ENCODE measurements at regions not wholly inside any gene's neighbourhood (a gene's known extent, or its start where the extent isn't known, plus 50 kb on each side); places are given as distances from the start of the nearest gene placed in this dataset.

- no peak for TF ChIP-seq POLR2A (IDR thresholded peaks at IDR 0.05)
- no peak for TF ChIP-seq CTCF (IDR thresholded peaks at IDR 0.05)
- no peak for DNase-seq (ENCODE audit: low spot score in 2 of 2)
- intact Hi-C loops (cut with DNase I; ENCODE audit: low total_unique reads): no loop called here
- no peak overlapping the region for H3K4me3 ChIP-seq (ENCODE audit: low read depth, poor library complexity, severe bottlenecking)
- 77 to 83% methylated on average over 5 of the region's 5 CpGs for WGBS, 2 donors
Measured at GRCh38 chr9:79360387-79361347, 211.1 kb upstream of the TLE4 start.

- 34 to 38% methylated on average over 9 of the region's 9 CpGs for WGBS, 2 donors
Measured at GRCh38 chr9:79362100-79363081, 209.4 kb upstream of the TLE4 start.

GRCh38 chr9:79369676-79370075 lies 202.1 kb upstream of the TLE4 start:
- intact Hi-C loops (cut with DNase I; ENCODE audit: low total_unique reads): no loop called here
- no peak for TF ChIP-seq CTCF (IDR thresholded peaks at IDR 0.05)
- no peak for TF ChIP-seq POLR2A (IDR thresholded peaks at IDR 0.05)
- WGBS, 2 donors: 48 to 57% methylated on average over 6 of the region's 6 CpGs
- H3K4me3 ChIP-seq (ENCODE audit: low read depth, poor library complexity, severe bottlenecking): no peak overlapping the region
- no peak for DNase-seq (ENCODE audit: low spot score in 2 of 2)

More at GRCh38 chr9:79362100-79363081, 209.4 kb upstream of the TLE4 start:
- intact Hi-C loops (cut with DNase I; ENCODE audit: low total_unique reads): no loop called here
- no peak for DNase-seq (ENCODE audit: low spot score in 2 of 2)
- H3K4me3 ChIP-seq (ENCODE audit: low read depth, poor library complexity, severe bottlenecking): no peak overlapping the region
- TF ChIP-seq POLR2A (IDR thresholded peaks at IDR 0.05) (no peak), CTCF (IDR thresholded peaks at IDR 0.05) (no peak)

GRCh38 chr9:79371301-79371700 lies 200.5 kb upstream of the TLE4 start:
- DNase-seq (ENCODE audit: low spot score in 2 of 2): no peak
- 78 to 79% methylated on average over 2 of the region's 2 CpGs for WGBS, 2 donors
- TF ChIP-seq POLR2A (IDR thresholded peaks at IDR 0.05) (no peak), CTCF (IDR thresholded peaks at IDR 0.05) (no peak)

GRCh38 chr9:79371948-79372555 lies 199.7 kb upstream of the TLE4 start:
- no peak for DNase-seq (ENCODE audit: low spot score in 2 of 2)
- intact Hi-C loops (cut with DNase I; ENCODE audit: low total_unique reads): no loop called here
- TF ChIP-seq CTCF (IDR thresholded peaks at IDR 0.05): no peak
- no peak for TF ChIP-seq POLR2A (IDR thresholded peaks at IDR 0.05)
- WGBS, 2 donors: 97 to 100% methylated on average over 1 of the region's 1 CpG
- H3K4me3 ChIP-seq (ENCODE audit: low read depth, poor library complexity, severe bottlenecking): no peak overlapping the region

More at GRCh38 chr9:79371301-79371700, 200.5 kb upstream of the TLE4 start:
- intact Hi-C loops (cut with DNase I; ENCODE audit: low total_unique reads): no loop called here
- H3K4me3 ChIP-seq (ENCODE audit: low read depth, poor library complexity, severe bottlenecking): no peak overlapping the region
